Spleen (tissue), 7 donors: ENCODE measurements at regions not wholly inside any gene's neighbourhood (a gene's known extent, or its start where the extent isn't known, plus 50 kb on each side); places are given as distances from the start of the nearest gene placed in this dataset.

Experiments used
- POLR2A ChIP-seq, 3 donors: fragments of 450-650 bp; IDR thresholded peaks; one replicate each; pipeline ENCODE4 v1.5.1; 2017; ENCODE audit warnings: antibody characterized with exemption in 3 of 3, mild to moderate bottlenecking in 1 of 3
- TF ChIP-seq, protein P1 (sequence below), 11 experiments: fragments of 200-600 bp in 7 of 11; fragments of 450-650 bp in 4 of 11; sonication (generic) in 4 of 11; IDR thresholded peaks in 8 of 11; conservative IDR thresholded peaks in 3 of 11; 1 replicate in 7 of 11; 2 replicates in 4 of 11; pipeline versions ENCODE4 v1.4.0 to v1.8.0; 2016 to 2021; ENCODE audit warnings: antibody characterized with exemption in 11 of 11, inconsistent platforms in 4 of 11, mild to moderate bottlenecking in 1 of 11
- donor health status: DM: no; HTN: no; CAD: no; lungs with moderate emphysema.
- donor health status: DM: no; HTN: no; CAD: no.
- donor health status: DM: no; HTN: no; CAD: no.

DNA sequence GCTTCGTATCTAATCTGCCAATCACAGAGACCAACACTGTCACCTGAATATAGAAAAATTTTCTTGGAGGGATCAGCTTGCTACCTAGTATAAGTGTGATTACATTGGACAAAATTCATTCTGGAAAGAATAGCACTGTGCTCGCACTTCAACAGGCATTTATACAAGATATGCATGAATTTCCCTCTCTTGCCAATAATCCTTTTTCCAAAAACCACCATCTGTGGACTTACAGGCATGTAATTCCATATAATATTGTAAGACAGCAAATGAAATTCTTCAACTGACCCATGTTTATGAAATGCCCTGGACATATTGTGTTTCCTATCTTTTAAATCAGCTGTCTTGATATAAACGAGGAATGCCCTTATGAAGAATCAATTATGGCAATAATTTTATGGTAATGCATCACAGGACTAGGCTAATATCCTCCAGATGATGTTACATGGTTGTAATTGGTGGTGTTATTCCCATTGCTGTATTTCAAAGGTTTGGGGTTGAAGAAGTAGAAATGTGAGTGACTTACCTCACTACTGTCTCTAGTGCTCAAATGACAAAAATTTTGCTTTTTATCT, 861.4 kb upstream of the NECTIN3 start:
- TF ChIP-seq, protein P1, sequence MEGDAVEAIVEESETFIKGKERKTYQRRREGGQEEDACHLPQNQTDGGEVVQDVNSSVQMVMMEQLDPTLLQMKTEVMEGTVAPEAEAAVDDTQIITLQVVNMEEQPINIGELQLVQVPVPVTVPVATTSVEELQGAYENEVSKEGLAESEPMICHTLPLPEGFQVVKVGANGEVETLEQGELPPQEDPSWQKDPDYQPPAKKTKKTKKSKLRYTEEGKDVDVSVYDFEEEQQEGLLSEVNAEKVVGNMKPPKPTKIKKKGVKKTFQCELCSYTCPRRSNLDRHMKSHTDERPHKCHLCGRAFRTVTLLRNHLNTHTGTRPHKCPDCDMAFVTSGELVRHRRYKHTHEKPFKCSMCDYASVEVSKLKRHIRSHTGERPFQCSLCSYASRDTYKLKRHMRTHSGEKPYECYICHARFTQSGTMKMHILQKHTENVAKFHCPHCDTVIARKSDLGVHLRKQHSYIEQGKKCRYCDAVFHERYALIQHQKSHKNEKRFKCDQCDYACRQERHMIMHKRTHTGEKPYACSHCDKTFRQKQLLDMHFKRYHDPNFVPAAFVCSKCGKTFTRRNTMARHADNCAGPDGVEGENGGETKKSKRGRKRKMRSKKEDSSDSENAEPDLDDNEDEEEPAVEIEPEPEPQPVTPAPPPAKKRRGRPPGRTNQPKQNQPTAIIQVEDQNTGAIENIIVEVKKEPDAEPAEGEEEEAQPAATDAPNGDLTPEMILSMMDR (IDR thresholded peaks at IDR 0.05 in 8 of 11, conservative IDR thresholded peaks at IDR 0.05 in 3 of 11): no peak
- no peak for TF ChIP-seq POLR2A (IDR thresholded peaks at IDR 0.05)
